MCF 10A (cell line): ENCODE measurements at regions not wholly inside any gene's neighbourhood (a gene's known extent, or its start where the extent isn't known, plus 50 kb on each side); places are given as distances from the start of the nearest gene placed in this dataset.

Source experiments
- BruUV-seq: library from RNA; stranded (reverse); fragments of 400-500 nt; replicated peaks from 2 replicates; lab custom pipeline; 2021; lab: Mats Ljungman, UMichigan
- CTCF ChIA-PET: fragments of 300-600 bp; sonication (Branson Sonifier 250); formaldehyde crosslinking; extraction: SDS; loops from one replicate; lab custom pipeline; 2021; ENCODE audit warnings: antibody characterized with exemption, inconsistent platforms; lab: Yijun Ruan, JAX
- POLR2A ChIA-PET: fragments of 300-600, 350-650 bp; sonication (Branson Sonifier 250); formaldehyde crosslinking; extraction: SDS; loops from one replicate; lab custom pipeline; 2020; ENCODE audit warnings: antibody characterized with exemption, inconsistent platforms; lab: Yijun Ruan, JAX
- DNase-seq: peaks from one replicate; pipeline ENCODE4 v3.0.0-alpha.2; 2018; ENCODE audit not compliant: unreplicated experiment
- H3K27ac Mint-ChIP-seq: one replicate; pipeline ENCODE4 v1.8.0; 2022; ENCODE audit warnings: mild to moderate bottlenecking, low read depth, mixed read lengths; ENCODE audit not compliant: unreplicated experiment
- H3K27me3 Mint-ChIP-seq: one replicate; pipeline ENCODE4 v1.8.0; 2022; ENCODE audit warnings: mixed read lengths; ENCODE audit not compliant: insufficient read depth, unreplicated experiment
- H3K36me3 Mint-ChIP-seq: one replicate; pipeline ENCODE4 v1.8.0; 2022; ENCODE audit warnings: mild to moderate bottlenecking, moderate library complexity, mixed read lengths; ENCODE audit not compliant: insufficient read depth, unreplicated experiment
- H3K4me1 Mint-ChIP-seq: one replicate; pipeline ENCODE4 v1.8.0; 2022; ENCODE audit warnings: mixed read lengths; ENCODE audit not compliant: insufficient read depth, unreplicated experiment
- H3K4me3 Mint-ChIP-seq: one replicate; pipeline ENCODE4 v1.8.0; 2022; ENCODE audit warnings: mild to moderate bottlenecking, moderate library complexity, mixed read lengths; ENCODE audit not compliant: unreplicated experiment
- H3K9me3 Mint-ChIP-seq: one replicate; pipeline ENCODE4 v1.8.0; 2022; ENCODE audit warnings: mixed read lengths; ENCODE audit not compliant: unreplicated experiment
- CTCF ChIP-seq: fragments of 200-600 bp; IDR thresholded peaks from one replicate; pipeline ENCODE4 v1.8.0; 2022; ENCODE audit warnings: antibody characterized with exemption, mild to moderate bottlenecking; ENCODE audit not compliant: unreplicated experiment
- intact Hi-C: fragments of 100-400 bp; cut with micrococcal nuclease; formaldehyde crosslinking; loops from 2 replicates; pipeline ENCODE4 v1.14.1; 2022

GRCh38 chr16:49953090-49953489 is 71.9 kb upstream of the CNEP1R1 start:
- ChIA-PET CTCF (interaction anchor here (0.9 kb wide), 1 partner anchor 72 kb away, joined by 3 read pairs; the partner anchor contains the start of gene CNEP1R1), POLR2A (interaction anchor here (0.7 kb wide), 1 partner anchor 709 kb away, joined by 3 read pairs; no protein-coding TSS in a partner anchor)
- H3K27ac Mint-ChIP-seq: no peak overlapping the region
- peaks cover 11% of the 10 kb centered on the region for H3K27me3 Mint-ChIP-seq
- TF ChIP-seq CTCF: no peak
- no peak for DNase-seq
- H3K36me3 Mint-ChIP-seq: no peaks in the 10 kb centered on the region
- H3K4me3 Mint-ChIP-seq: no peak overlapping the region
- intact Hi-C loops: no loop called here
- H3K4me1 Mint-ChIP-seq: peaks cover 10% of the 10 kb centered on the region
- BruUV-seq: no TSS peak
- no peaks in the 10 kb centered on the region for H3K9me3 Mint-ChIP-seq

- intact Hi-C loops: loop anchor here (5.0 kb wide), 1 partner anchor 71 kb away; the partner anchor contains the start of gene CNEP1R1
- no peak for TF ChIP-seq CTCF
- peaks cover 21% of the 10 kb centered on the region for H3K4me1 Mint-ChIP-seq
- H3K27ac Mint-ChIP-seq: no peak overlapping the region
- H3K9me3 Mint-ChIP-seq: no peaks in the 10 kb centered on the region
- no peaks in the 10 kb centered on the region for H3K36me3 Mint-ChIP-seq
- DNase-seq: no peak
- no peak overlapping the region for H3K4me3 Mint-ChIP-seq
- POLR2A ChIA-PET: no interaction called here
- BruUV-seq: no TSS peak
- H3K27me3 Mint-ChIP-seq: peaks cover 11% of the 10 kb centered on the region
- CTCF ChIA-PET: interaction anchor here (0.7 kb wide), 1 partner anchor 36 kb away, joined by 3 read pairs; no protein-coding TSS in a partner anchor
These were observed 69.2 kb upstream of the CNEP1R1 start for GRCh38 chr16:49955858-49956257.

GRCh38 chr16:49956915-49957314 is 68.1 kb upstream of the CNEP1R1 start:
- peaks cover 11% of the 10 kb centered on the region for H3K27me3 Mint-ChIP-seq
- intact Hi-C loops: loop anchor here (5.0 kb wide), 1 partner anchor 70 kb away; the partner anchor contains the start of gene CNEP1R1
- no peak overlapping the region for H3K4me3 Mint-ChIP-seq
- no peak for TF ChIP-seq CTCF
- ChIA-PET POLR2A (no interaction called here), CTCF (interaction anchor here (1.0 to 1.8 kb wide), 3 partner anchors 21 to 80 kb away, joined by 3 to 5 read pairs (median 4); partner anchors contain the start of gene CNEP1R1)
- no peaks in the 10 kb centered on the region for H3K9me3 Mint-ChIP-seq
- H3K36me3 Mint-ChIP-seq: no peaks in the 10 kb centered on the region
- DNase-seq: no peak
- no peak overlapping the region for H3K27ac Mint-ChIP-seq
- no TSS peak for BruUV-seq
- H3K4me1 Mint-ChIP-seq: peaks cover 32% of the 10 kb centered on the region

- DNase-seq: no peak
- no peak for TF ChIP-seq CTCF
- POLR2A ChIA-PET: no interaction called here
- Mint-ChIP-seq H3K36me3 (no peaks in the 10 kb centered on the region), H3K4me3 (no peak overlapping the region), H3K4me1 (peaks cover 22% of the 10 kb centered on the region), H3K9me3 (no peaks in the 10 kb centered on the region), H3K27ac (no peak overlapping the region), H3K27me3 (peaks cover 8% of the 10 kb centered on the region)
- no TSS peak for BruUV-seq
- CTCF ChIA-PET: interaction anchor here (0.9 to 1.8 kb wide), 6 partner anchors 12 to 402 kb away, joined by 3 to 5 read pairs (median 4); partner anchors contain the start of gene CNEP1R1
- intact Hi-C loops: loop anchor here (5.0 kb wide), 1 partner anchor 69 kb away; the partner anchor contains the start of gene CNEP1R1
These were observed 66.6 kb upstream of the CNEP1R1 start for GRCh38 chr16:49958448-49958847.
